ENCODE measurements at regions not wholly inside any gene's neighbourhood (a gene's known extent, or its start where the extent isn't known, plus 50 kb on each side); places are given as distances from the start of the nearest gene placed in this dataset.
"Not testable (repeated sequence)": the region's sequence is repeated elsewhere in the genome, so short reads cannot be mapped to it uniquely, and the experiment has no call there.

GRCh38 chr16:5928476-5929065 lies 831.0 kb upstream of the EEF2KMT start:
- Histone ChIP-seq H3K36me3 (ENCODE audit: insufficient read depth, low read length) (no peaks in the 10 kb centered on the region), H3K9ac (ENCODE audit: low read depth, low read length) (no peak overlapping the region), H3K9me3 (ENCODE audit: control insufficient read depth, insufficient read depth, low read length) (no peaks in the 10 kb centered on the region), H3K4me1 (ENCODE audit: insufficient read depth, low read length) (peaks cover 33% of the 10 kb centered on the region; the same call in 1 of the 2 replicates)

- H3K9ac ChIP-seq (ENCODE audit: low read depth, low read length) = no peak overlapping the region
Measured at GRCh38 chr16:5925850-5926249, 828.3 kb upstream of the EEF2KMT start.

GRCh38 chr16:5922686-5923085 lies 825.1 kb upstream of the EEF2KMT start:
- no peak overlapping the region for H3K9ac ChIP-seq (ENCODE audit: low read depth, low read length)
- H3K36me3 ChIP-seq (ENCODE audit: insufficient read depth, low read length) = no peaks in the 10 kb centered on the region
- peaks cover 20% of the 10 kb centered on the region for H3K4me1 ChIP-seq (ENCODE audit: insufficient read depth, low read length)
- no peaks in the 10 kb centered on the region for H3K9me3 ChIP-seq (ENCODE audit: control insufficient read depth, insufficient read depth, low read length)

More at GRCh38 chr16:5925850-5926249, 828.3 kb upstream of the EEF2KMT start:
- Histone ChIP-seq H3K9me3 (ENCODE audit: control insufficient read depth, insufficient read depth, low read length) (no peaks in the 10 kb centered on the region), H3K4me1 (ENCODE audit: insufficient read depth, low read length) (peaks cover 20% of the 10 kb centered on the region; the same call in 1 of the 2 replicates), H3K36me3 (ENCODE audit: insufficient read depth, low read length) (no peaks in the 10 kb centered on the region)

GRCh38 chr16:5918567-5919130 lies 821.1 kb upstream of the EEF2KMT start:
- H3K36me3 ChIP-seq (ENCODE audit: insufficient read depth, low read length) = no peaks in the 10 kb centered on the region
- H3K9ac ChIP-seq (ENCODE audit: low read depth, low read length) = no peak overlapping the region
- H3K9me3 ChIP-seq (ENCODE audit: control insufficient read depth, insufficient read depth, low read length) = no peaks in the 10 kb centered on the region
- peaks cover 31% of the 10 kb centered on the region for H3K4me1 ChIP-seq (ENCODE audit: insufficient read depth, low read length)

GRCh38 chr16:5917436-5918195 lies 820.0 kb upstream of the EEF2KMT start:
- Histone ChIP-seq H3K9ac (ENCODE audit: low read depth, low read length) (no peak overlapping the region), H3K36me3 (ENCODE audit: insufficient read depth, low read length) (no peaks in the 10 kb centered on the region), H3K4me1 (ENCODE audit: insufficient read depth, low read length) (peaks cover 31% of the 10 kb centered on the region), H3K9me3 (ENCODE audit: control insufficient read depth, insufficient read depth, low read length) (no peaks in the 10 kb centered on the region)

GRCh38 chr16:5916711-5917191 lies 819.2 kb upstream of the EEF2KMT start:
- Histone ChIP-seq H3K9ac (ENCODE audit: low read depth, low read length) (no peak overlapping the region), H3K4me1 (ENCODE audit: insufficient read depth, low read length) (peaks cover 31% of the 10 kb centered on the region), H3K36me3 (ENCODE audit: insufficient read depth, low read length) (no peaks in the 10 kb centered on the region), H3K9me3 (ENCODE audit: control insufficient read depth, insufficient read depth, low read length) (no peaks in the 10 kb centered on the region)

- H3K9me3 ChIP-seq (ENCODE audit: control insufficient read depth, insufficient read depth, low read length) = no peaks in the 10 kb centered on the region
- no peaks in the 10 kb centered on the region for H3K36me3 ChIP-seq (ENCODE audit: insufficient read depth, low read length)
- H3K9ac ChIP-seq (ENCODE audit: low read depth, low read length) = no peak overlapping the region
- H3K4me1 ChIP-seq (ENCODE audit: insufficient read depth, low read length) = peaks cover 4% of the 10 kb centered on the region; the same call in 1 of the 2 replicates
Measured at GRCh38 chr16:5911241-5911640, 813.6 kb upstream of the EEF2KMT start.

GRCh38 chr16:5909556-5909955 lies 812.0 kb upstream of the EEF2KMT start:
- not testable (repeated sequence) for H3K36me3 ChIP-seq (ENCODE audit: insufficient read depth, low read length); H3K4me1 ChIP-seq (ENCODE audit: insufficient read depth, low read length); H3K9me3 ChIP-seq (ENCODE audit: control insufficient read depth, insufficient read depth, low read length); H3K9ac ChIP-seq (ENCODE audit: low read depth, low read length)

- Histone ChIP-seq H3K9me3 (ENCODE audit: control insufficient read depth, insufficient read depth, low read length) (no peaks in the 10 kb centered on the region), H3K9ac (ENCODE audit: low read depth, low read length) (no peak overlapping the region), H3K36me3 (ENCODE audit: insufficient read depth, low read length) (no peaks in the 10 kb centered on the region), H3K4me1 (ENCODE audit: insufficient read depth, low read length) (no peaks in the 10 kb centered on the region)
Measured at GRCh38 chr16:5907544-5907943, 809.9 kb upstream of the EEF2KMT start.

GRCh38 chr16:5906351-5906750 lies 808.8 kb upstream of the EEF2KMT start:
- no peak overlapping the region for H3K9ac ChIP-seq (ENCODE audit: low read depth, low read length)
- no peaks in the 10 kb centered on the region for H3K4me1 ChIP-seq (ENCODE audit: insufficient read depth, low read length)
- H3K9me3 ChIP-seq (ENCODE audit: control insufficient read depth, insufficient read depth, low read length) = no peaks in the 10 kb centered on the region
- H3K36me3 ChIP-seq (ENCODE audit: insufficient read depth, low read length) = no peaks in the 10 kb centered on the region

- Histone ChIP-seq H3K4me1 (ENCODE audit: insufficient read depth, low read length) (peaks cover under 1% of the 10 kb centered on the region; the same call in 1 of the 2 replicates), H3K36me3 (ENCODE audit: insufficient read depth, low read length) (no peaks in the 10 kb centered on the region), H3K9ac (ENCODE audit: low read depth, low read length) (no peak overlapping the region), H3K9me3 (ENCODE audit: control insufficient read depth, insufficient read depth, low read length) (no peaks in the 10 kb centered on the region)
Measured at GRCh38 chr16:5905935-5906334, 808.3 kb upstream of the EEF2KMT start.

GRCh38 chr16:5903832-5904231 lies 806.2 kb upstream of the EEF2KMT start:
- H3K36me3 ChIP-seq (ENCODE audit: insufficient read depth, low read length) = no peaks in the 10 kb centered on the region
- H3K9ac ChIP-seq (ENCODE audit: low read depth, low read length) = no peak overlapping the region
- H3K4me1 ChIP-seq (ENCODE audit: insufficient read depth, low read length) = peaks cover 4% of the 10 kb centered on the region; the same call in 1 of the 2 replicates

GRCh38 chr16:5903153-5903552 lies 805.6 kb upstream of the EEF2KMT start:
- Histone ChIP-seq H3K9me3 (ENCODE audit: control insufficient read depth, insufficient read depth, low read length) (no peaks in the 10 kb centered on the region), H3K36me3 (ENCODE audit: insufficient read depth, low read length) (no peaks in the 10 kb centered on the region), H3K4me1 (ENCODE audit: insufficient read depth, low read length) (peaks cover 4% of the 10 kb centered on the region; the same call in 1 of the 2 replicates), H3K9ac (ENCODE audit: low read depth, low read length) (no peak overlapping the region)

More at GRCh38 chr16:5903832-5904231, 806.2 kb upstream of the EEF2KMT start:
- H3K9me3 ChIP-seq (ENCODE audit: control insufficient read depth, insufficient read depth, low read length) = no peaks in the 10 kb centered on the region

GRCh38 chr16:5900046-5900445 lies 802.5 kb upstream of the EEF2KMT start:
- no peaks in the 10 kb centered on the region for H3K36me3 ChIP-seq (ENCODE audit: insufficient read depth, low read length)
- no peaks in the 10 kb centered on the region for H3K9me3 ChIP-seq (ENCODE audit: control insufficient read depth, insufficient read depth, low read length)
- peaks cover 4% of the 10 kb centered on the region; the same call in 1 of the 2 replicates for H3K4me1 ChIP-seq (ENCODE audit: insufficient read depth, low read length)
- H3K9ac ChIP-seq (ENCODE audit: low read depth, low read length) = no peak overlapping the region
